Activated gamma-delta T cell treated with Interleukin-2 at 50 U/mL for 16 hours (primary cell): ENCODE measurements at regions not wholly inside any gene's neighbourhood (a gene's known extent, or its start where the extent isn't known, plus 50 kb on each side); places are given as distances from the start of the nearest gene placed in this dataset.

Experiments
- DNase-seq: peaks from one replicate; pipeline ENCODE4 v3.0.0-alpha.2; 2020

- no peak for DNase-seq
These were observed 1024.7 kb upstream of the GOT2 start for GRCh38 chr16:59758848-59759247.

GRCh38 chr16:59754854-59755253 is 1020.7 kb upstream of the GOT2 start:
- no peak for DNase-seq

DNA sequence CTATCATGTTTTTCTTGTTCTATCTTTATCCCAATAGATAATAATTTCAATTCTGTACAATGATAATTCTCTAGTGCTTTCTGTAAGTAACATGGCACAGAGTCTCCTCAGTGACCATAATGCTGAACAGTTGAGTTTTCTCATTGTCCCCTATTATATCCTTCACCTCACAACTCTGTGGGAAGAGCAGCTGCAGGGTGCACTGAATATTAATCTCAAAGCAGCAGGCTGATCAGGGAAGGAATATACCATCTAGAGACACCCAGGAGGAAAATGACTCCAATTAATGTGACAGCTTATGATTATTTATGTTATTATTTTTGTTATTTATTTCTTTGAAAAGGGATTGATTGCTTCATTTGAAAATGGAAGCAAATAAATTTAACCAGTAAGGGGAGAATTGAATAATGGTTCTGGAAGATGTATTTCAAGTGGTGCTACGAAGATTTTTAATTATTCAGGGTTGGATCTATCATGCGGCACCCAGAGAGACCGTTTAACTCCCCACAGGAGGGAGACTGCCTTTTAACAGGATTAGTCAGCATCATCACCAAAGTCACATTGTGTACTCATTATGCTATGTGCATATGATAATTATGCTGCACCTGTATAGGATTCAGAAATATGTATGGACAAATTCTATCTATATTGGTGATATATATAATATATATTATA is 1015.7 kb upstream of the GOT2 start:
- DNase-seq: no peak

GRCh38 chr16:59748531-59748930 is 1014.4 kb upstream of the GOT2 start:
- no peak for DNase-seq

GRCh38 chr16:59743504-59743903 is 1009.4 kb upstream of the GOT2 start:
- no peak for DNase-seq

DNA sequence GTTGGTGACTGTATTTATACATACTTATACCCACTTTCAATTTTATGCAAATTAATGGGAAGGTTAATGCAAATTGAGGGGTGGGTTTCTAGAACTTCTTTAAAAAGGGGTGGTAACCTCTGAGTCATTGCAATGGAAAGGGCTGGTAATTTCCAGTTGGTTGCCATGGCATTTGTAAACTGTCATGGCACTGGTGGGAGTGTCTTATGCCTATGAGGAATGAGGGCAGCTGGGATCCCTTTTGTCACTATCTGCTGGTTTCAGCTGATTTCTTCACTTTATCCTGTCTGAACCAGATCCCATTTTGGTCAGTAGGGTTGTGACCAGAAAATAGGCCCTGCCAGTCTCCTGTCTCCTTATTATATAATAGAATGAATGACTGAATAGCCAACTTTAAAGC is 1006.7 kb upstream of the GOT2 start:
- no peak for DNase-seq

DNA sequence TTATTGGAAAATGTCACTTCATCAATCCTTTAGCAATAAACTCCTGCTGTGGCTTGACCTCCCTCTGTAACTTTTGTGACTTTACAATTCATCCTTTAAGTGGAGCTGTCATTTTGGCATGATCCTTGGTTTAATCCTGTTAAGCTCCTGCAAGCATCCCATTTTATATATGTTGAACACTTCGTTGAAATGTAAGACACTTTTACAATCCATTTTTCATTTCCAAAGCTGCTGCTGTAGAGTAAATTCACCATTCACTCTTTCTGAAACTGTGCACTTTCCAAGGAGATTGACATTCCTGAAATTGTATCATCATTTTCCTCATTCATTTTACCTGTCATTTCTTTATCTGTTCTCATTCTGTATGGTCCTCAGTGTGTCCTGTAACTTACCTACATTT is 1003.2 kb upstream of the GOT2 start:
- no peak for DNase-seq

DNA sequence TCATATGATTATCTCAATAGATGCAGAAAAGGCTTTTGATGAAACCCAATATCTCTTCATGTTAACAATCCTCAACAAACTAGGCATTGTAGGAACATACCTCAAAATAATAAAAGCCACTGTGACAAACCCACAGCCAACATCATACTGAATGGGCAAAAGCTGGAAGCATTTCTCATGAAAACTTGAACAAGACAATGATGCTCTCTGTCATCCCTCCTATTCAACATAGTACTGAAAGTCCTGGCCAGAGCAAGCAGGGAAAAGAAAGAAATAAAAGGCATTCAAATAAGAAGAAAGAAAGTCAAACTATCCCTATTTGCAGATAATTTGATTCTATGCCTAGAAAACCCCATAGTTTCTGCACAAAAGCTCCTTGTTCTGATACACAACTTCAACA is 999.2 kb upstream of the GOT2 start:
- DNase-seq: no peak

DNA sequence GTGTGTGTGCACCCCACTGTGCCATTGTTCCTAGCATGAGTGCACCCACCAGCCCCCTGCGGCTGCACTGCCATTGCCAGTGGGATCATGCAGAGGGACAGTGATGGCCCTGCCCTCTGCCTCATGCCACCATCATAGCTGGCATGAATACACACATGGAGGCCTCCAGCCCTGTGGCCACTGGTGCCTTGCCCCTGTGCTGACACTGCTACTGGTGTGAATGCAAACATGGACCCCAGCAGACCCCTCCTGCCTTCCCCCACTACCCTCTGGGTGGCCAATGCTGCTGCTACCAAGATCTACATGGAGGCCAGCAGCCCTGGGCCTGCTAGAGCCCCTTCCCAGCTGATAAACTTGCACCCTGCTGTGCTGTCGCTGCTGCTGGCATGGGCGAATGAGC is 995.5 kb upstream of the GOT2 start:
- no peak for DNase-seq

- DNase-seq: no peak
These were observed 985.0 kb upstream of the GOT2 start for GRCh38 chr16:59719121-59719520.

GRCh38 chr16:59707436-59708226 is 973.5 kb upstream of the GOT2 start:
- DNase-seq: no peak

DNA sequence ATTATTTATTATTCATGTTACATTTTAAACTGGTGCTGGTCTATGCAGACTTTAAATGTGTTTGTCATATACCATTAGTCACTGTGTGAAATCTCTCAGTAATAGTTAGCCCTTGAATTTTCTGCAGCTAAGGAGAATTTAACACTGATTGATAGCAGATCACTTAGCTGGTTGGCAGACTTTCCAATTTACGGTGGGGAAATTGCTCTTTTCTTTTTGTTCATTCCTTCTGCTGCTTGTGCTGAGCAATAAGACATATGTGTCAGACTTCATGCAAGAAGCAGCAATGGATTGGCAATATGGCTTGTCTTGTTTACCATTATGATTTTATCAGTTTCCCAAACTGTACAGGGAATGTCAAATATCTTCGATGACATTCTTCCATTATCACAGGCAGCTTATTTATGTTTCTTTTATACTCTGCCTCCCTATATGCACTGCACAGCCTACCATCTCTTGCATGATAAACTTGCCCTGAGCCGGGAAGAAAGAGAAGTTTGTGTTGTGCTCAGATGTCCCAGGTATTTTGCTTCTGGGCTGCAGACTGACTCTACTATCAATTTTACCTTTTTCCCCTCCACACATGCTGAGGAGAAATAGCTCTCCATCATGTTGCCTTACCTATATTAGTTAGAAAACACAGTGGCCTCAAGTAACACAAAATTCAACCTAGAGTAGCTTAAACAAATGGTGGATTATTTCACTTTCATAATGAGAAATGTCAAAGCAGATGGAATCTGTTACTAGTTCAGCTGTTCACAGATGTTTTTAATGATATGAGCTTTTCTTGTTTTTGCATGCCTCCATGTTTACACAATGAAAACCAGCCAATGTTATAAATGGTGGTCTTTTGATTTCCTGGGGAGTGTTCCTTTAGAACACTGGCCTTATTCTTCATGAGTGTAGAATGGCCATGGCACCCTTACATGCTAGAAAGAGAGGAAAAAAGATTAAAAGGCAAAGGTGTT is 968.1 kb upstream of the GOT2 start:
- DNase-seq: no peak

- DNase-seq: no peak
These were observed 965.7 kb upstream of the GOT2 start for GRCh38 chr16:59699786-59700185.

DNA sequence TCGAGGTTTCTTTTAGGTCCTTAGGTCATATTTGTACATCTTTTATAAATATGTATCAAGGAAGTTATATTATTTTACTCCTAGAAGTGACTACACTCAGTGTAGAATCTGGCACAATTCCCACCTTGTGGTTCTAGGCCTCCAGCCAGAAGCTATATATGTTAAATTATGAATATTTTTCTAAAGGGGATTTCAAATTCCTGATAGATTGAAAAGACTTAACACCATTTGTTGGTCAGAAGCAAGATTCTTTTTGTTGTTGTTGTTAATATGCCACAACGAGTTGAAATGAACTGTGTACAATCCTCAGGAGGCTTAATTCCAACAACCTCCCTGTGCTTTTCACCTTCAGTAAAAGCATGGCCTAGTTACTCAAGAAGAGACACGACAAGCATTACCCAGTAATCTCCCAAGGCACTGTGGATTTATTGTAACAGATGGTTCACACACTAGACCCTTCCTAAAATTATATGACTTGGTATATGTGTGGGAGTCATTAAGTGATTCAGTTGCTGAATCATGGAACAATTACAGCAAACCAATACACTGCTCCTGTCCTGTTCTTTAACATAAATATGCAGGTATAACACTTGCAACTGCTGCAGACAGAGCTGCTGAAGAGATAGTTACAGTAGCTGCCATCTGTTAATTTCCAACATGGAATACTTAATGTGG is 964.4 kb upstream of the GOT2 start:
- DNase-seq: no peak

DNA sequence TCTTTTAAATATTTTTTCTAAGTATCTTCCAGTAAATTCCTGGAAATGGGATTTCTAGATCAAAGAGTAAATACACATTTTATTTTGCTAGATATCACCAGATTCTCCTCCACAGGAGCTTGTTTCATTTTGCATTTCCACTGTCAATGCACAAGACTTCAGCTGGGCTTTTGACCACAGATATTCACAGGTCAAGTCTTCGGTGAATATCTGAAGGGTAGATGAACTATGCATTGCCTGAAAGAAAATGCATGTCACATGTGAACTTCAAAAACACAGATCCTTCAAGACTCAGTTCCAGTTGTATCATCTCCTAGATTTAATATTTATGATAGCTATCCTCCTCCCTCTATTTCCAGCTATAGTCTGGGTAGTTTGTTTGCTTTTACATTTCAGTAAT is 963.6 kb upstream of the GOT2 start:
- no peak for DNase-seq

GRCh38 chr16:59697236-59697635 is 963.1 kb upstream of the GOT2 start:
- DNase-seq: no peak

- DNase-seq: no peak
These were observed 962.4 kb upstream of the GOT2 start for GRCh38 chr16:59696495-59696894.

DNA sequence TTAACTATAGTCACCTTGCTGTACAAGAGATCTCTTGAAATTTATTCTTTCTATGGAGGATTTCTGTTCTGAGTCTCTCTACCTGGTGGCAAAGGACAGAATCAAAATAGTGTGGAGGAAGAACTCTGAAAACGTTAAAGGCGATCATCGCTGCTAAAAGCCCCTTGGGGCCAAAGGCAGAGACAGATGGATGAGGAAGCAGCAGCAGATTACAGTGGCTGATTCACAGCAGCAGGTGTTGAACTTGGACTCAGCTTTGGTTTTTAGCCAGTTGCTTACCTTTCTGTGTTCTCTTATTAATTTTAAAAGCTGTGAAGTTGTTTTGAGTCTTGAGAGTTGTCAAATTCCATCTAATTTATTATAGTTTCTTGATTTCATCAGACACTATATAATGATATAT is 956.1 kb upstream of the GOT2 start:
- DNase-seq: no peak

- DNase-seq: no peak
These were observed 953.9 kb upstream of the GOT2 start for GRCh38 chr16:59688006-59688405.

DNA sequence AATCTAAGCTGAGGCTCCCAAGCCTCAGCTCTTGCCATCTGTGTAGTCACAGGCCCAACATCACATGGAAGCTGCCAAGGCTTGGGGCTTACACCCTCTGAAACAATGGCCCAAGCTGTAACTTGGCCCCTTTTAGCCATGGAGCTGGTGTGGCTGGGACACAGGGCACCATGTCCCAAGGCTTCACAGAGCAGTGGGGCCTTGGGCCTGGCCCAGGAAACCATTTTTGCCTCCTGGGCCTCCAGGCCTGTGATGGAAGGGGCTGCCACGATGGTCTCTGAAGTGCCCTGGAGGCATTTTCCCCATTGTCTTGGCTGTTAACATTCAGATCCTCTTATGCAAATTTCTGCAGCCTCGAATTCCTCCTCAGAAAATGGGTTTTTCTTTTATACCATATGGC is 952.3 kb upstream of the GOT2 start:
- DNase-seq: no peak

DNA sequence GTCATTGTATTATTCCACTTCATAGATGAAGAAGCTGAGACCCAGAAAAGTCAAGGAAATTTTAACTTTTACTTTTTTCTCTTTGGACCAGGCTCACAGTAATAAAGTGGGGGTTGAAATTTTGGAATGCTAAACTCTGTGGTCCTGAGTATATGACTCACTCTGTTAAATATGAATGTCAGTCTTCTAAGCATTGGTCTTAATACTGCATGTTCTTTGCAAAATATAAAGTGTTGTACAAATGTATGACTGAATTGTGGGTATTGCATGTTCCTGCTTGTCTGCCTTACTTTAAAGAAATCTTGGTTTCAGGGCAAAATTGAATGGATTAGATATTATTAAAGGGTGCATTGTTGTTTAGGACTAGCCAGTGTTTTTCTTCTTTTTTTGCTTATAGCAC is 950.8 kb upstream of the GOT2 start:
- DNase-seq: no peak

DNA sequence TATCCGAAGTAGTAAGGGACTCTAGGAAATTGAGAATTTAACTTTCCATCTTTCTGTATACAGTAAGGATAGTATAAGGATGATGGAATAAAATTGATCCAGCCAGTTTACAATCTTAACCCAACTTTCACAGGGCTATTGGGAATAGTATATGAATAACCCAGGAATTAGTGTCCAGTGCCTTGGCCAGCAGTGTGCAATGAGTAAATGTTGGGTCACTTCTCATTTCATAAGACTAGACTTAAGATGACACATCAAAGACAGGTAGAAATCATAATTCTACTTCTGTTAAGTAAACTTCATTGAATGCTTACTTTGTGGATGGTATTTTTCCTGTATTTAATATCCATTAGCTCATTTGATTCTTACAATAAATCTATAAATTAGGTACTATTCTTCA is 949.6 kb upstream of the GOT2 start:
- DNase-seq: no peak

DNA sequence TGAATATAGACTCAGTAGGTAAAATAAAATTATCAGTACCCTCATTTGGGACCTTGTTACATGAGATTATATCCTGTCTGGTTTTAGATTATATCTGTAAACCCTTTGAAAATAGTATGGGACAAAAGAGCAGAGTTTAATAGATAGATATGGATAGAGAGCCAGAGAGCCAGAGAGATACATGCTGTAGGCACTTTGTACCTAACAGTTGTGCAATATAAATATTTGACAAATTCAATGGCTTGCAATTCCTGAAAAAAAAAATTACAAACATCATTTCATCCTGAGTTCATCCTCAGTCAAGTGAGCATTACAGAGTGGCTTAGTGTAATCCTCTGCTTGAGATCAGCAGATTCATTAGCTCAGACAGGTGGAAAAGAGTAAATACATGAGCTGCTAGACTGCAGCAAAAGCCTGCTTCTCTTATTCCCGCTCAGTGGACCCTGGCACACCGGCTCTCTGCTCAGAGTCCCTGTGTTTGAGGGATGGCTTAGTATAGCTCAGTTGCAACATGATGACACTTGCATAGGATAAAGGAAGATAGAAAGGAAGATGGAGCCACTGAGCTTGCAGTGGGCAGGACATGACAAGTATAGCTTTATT is 931.6 kb upstream of the GOT2 start:
- no peak for DNase-seq
